OCI-LY3 (cell line): ENCODE measurements at regions not wholly inside any gene's neighbourhood (a gene's known extent, or its start where the extent isn't known, plus 50 kb on each side); places are given as distances from the start of the nearest gene placed in this dataset.

Experiments
- H2AFZ ChIP-seq: fragments of 200-600, 300-600 bp; shearing (Covaris generic); 2 replicates; pipeline ENCODE4 v1.6.0; 2014; ENCODE audit warnings: antibody characterized with exemption, low read depth, low read length
- H3K27ac ChIP-seq: fragments of 200-600, 300-600 bp; sonication (generic); 2 replicates; pipeline ENCODE4 v1.5.1; 2014; ENCODE audit warnings: mild to moderate bottlenecking, low read length, moderate library complexity, mixed read lengths
- H3K27me3 ChIP-seq: fragments of 200-600, 300-600 bp; sonication (generic); 2 replicates; pipeline ENCODE4 v1.6.1; 2014; ENCODE audit warnings: low read depth, low read length, mixed read lengths
- H3K36me3 ChIP-seq: fragments of 200-600, 300-600 bp; sonication (generic); replicated peaks from 2 replicates; pipeline ENCODE3; 2014; ENCODE audit warnings: low read depth, low read length, mixed read lengths
- H3K4me1 ChIP-seq: fragments of 300-600, 200-600 bp; sonication (generic); 2 replicates; pipeline ENCODE4 v1.6.1; 2014; ENCODE audit warnings: low read length, mixed read lengths
- H3K4me2 ChIP-seq: fragments of 200-600, 300-600 bp; sonication (generic); 2 replicates; pipeline ENCODE4 v1.6.1; 2014; ENCODE audit warnings: low read length, mixed read lengths
- H3K4me3 ChIP-seq: fragments of 300-600, 200-600 bp; sonication (generic); 2 replicates; pipeline ENCODE4 v1.5.1; 2014; ENCODE audit warnings: antibody characterized with exemption, mild to moderate bottlenecking, low read length, moderate library complexity
- H3K79me2 ChIP-seq: fragments of 300-600, 200-600 bp; shearing (Covaris generic); 2 replicates; pipeline ENCODE4 v1.6.1; 2014; ENCODE audit warnings: mild to moderate bottlenecking, low read length, mixed read lengths
- H3K9ac ChIP-seq: fragments of 300-600, 200-600 bp; shearing (Covaris generic); 2 replicates; pipeline ENCODE4 v1.6.0; 2014; ENCODE audit warnings: mild to moderate bottlenecking, low read length, moderate library complexity
- H3K9me3 ChIP-seq: fragments of 200-600, 300-600 bp; shearing (Covaris generic); 2 replicates; pipeline ENCODE4 v1.6.1; 2014; ENCODE audit warnings: low read length, mixed read lengths; ENCODE audit not compliant: insufficient read depth
- H4K20me1 ChIP-seq: fragments of 200-600, 300-600 bp; sonication (generic); 2 replicates; pipeline ENCODE4 v1.6.1; 2016; ENCODE audit warnings: low read length, mixed read lengths; ENCODE audit not compliant: insufficient read depth
- EZH2phosphoT487 ChIP-seq: fragments of 200-600 bp; shearing (Covaris generic); IDR thresholded peaks from 2 replicates; pipeline ENCODE4 v1.6.1; 2018; ENCODE audit warnings: antibody characterized with exemption, mixed run types, low read depth
- TF ChIP-seq, protein P1 (sequence below): fragments of 200-600, 300-600 bp; sonication (generic); IDR thresholded peaks from 2 replicates; pipeline ENCODE4 v1.5.1; 2014; ENCODE audit warnings: antibody characterized with exemption, low read length, low read depth

GRCh38 chr4:149890531-149890930 lies 74.9 kb upstream of the IQCM start:
- TF ChIP-seq, protein P1, sequence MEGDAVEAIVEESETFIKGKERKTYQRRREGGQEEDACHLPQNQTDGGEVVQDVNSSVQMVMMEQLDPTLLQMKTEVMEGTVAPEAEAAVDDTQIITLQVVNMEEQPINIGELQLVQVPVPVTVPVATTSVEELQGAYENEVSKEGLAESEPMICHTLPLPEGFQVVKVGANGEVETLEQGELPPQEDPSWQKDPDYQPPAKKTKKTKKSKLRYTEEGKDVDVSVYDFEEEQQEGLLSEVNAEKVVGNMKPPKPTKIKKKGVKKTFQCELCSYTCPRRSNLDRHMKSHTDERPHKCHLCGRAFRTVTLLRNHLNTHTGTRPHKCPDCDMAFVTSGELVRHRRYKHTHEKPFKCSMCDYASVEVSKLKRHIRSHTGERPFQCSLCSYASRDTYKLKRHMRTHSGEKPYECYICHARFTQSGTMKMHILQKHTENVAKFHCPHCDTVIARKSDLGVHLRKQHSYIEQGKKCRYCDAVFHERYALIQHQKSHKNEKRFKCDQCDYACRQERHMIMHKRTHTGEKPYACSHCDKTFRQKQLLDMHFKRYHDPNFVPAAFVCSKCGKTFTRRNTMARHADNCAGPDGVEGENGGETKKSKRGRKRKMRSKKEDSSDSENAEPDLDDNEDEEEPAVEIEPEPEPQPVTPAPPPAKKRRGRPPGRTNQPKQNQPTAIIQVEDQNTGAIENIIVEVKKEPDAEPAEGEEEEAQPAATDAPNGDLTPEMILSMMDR = no peak
- TF ChIP-seq EZH2phosphoT487 = no peak
- H3K36me3 ChIP-seq = no peaks in the 10 kb centered on the region
- H2AFZ ChIP-seq = no peak overlapping the region
- no peaks in the 10 kb centered on the region for H3K27me3 ChIP-seq
- no peaks in the 10 kb centered on the region for H3K4me1 ChIP-seq
- H3K27ac ChIP-seq = no peak overlapping the region
- H3K9me3 ChIP-seq = no peaks in the 10 kb centered on the region
- no peak overlapping the region for H3K9ac ChIP-seq
- no peaks in the 10 kb centered on the region for H3K79me2 ChIP-seq
- H4K20me1 ChIP-seq = no peaks in the 10 kb centered on the region
- no peak overlapping the region for H3K4me2 ChIP-seq
- H3K4me3 ChIP-seq = no peak overlapping the region

DNA sequence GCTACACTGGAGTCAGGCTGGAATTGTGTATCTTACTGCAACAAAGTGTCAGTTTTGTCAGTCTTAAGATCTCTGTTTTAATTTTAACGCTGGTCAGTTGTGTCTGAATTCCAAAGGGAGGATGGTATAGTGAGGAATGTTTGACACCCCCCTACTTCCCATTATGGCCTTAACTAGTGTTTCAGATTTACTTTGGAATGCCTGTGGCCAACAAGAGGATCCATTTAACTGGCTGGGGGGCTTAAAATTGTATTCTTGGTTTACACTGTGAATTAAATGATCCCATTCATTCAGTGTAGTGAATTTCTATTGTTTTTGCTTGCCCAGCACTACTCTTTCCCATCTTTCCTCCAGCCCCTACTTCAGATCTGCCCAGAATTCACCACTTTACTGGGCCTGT lies 75.8 kb upstream of the IQCM start:
- Histone ChIP-seq H3K4me2 (no peak overlapping the region), H3K4me1 (no peaks in the 10 kb centered on the region), H3K36me3 (no peaks in the 10 kb centered on the region), H3K79me2 (no peaks in the 10 kb centered on the region), H3K9me3 (no peaks in the 10 kb centered on the region), H3K4me3 (no peak overlapping the region), H3K27me3 (no peaks in the 10 kb centered on the region), H4K20me1 (no peaks in the 10 kb centered on the region), H3K27ac (no peak overlapping the region), H3K9ac (no peak overlapping the region), H2AFZ (no peak overlapping the region)
- TF ChIP-seq, protein P1 = no peak
- TF ChIP-seq EZH2phosphoT487 = no peak

DNA sequence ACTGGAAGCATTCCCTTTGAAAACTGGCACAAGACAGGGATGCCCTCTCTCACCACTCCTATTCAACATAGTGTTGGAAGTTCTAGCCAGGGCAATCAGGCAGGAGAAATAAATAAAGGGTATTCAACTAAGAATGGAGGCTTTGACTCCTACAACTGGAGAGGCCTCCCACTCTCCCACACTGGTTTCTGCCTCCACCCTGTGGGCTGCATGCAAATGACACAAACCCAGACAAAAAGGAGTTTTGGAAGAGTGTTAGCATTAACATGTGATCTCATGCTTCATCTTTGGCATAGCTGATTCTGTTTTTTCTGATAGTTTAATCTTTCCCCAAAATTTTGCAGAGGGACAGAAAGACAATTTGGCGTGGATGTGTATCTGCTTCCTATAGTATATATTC lies 80.8 kb upstream of the IQCM start:
- Histone ChIP-seq H3K4me2 (no peak overlapping the region), H3K36me3 (no peaks in the 10 kb centered on the region)

GRCh38 chr4:149897783-149898182 lies 82.1 kb upstream of the IQCM start:
- Histone ChIP-seq H3K4me3 (no peak overlapping the region), H3K27me3 (no peaks in the 10 kb centered on the region)
- TF ChIP-seq, protein P1 = peak; percentile 80
- TF ChIP-seq EZH2phosphoT487 = no peak

More for the DNA sequence above, 80.8 kb upstream of the IQCM start:
- no peak overlapping the region for H3K9ac ChIP-seq
- no peak overlapping the region for H3K27ac ChIP-seq
- no peaks in the 10 kb centered on the region for H4K20me1 ChIP-seq
- no peaks in the 10 kb centered on the region for H3K27me3 ChIP-seq
- H3K4me1 ChIP-seq = no peaks in the 10 kb centered on the region
- H3K9me3 ChIP-seq = no peaks in the 10 kb centered on the region
- H3K4me3 ChIP-seq = no peak overlapping the region
- H3K79me2 ChIP-seq = no peaks in the 10 kb centered on the region
- 0 out of 2 replicates have a peak overlapping the region, but pooled peaks have one; percentile 12 for H2AFZ ChIP-seq
- TF ChIP-seq EZH2phosphoT487 = no peak
- TF ChIP-seq, protein P1 = peak; percentile 47

More at GRCh38 chr4:149897783-149898182, 82.1 kb upstream of the IQCM start:
- Histone ChIP-seq H3K36me3 (no peaks in the 10 kb centered on the region), H4K20me1 (no peaks in the 10 kb centered on the region), H3K27ac (no peak overlapping the region), H3K4me1 (no peaks in the 10 kb centered on the region), H3K79me2 (no peaks in the 10 kb centered on the region), H3K4me2 (no peak overlapping the region), H3K9ac (no peak overlapping the region), H2AFZ (no peak overlapping the region), H3K9me3 (no peaks in the 10 kb centered on the region)
